SK-N-SH (cell line): ENCODE measurements at regions not wholly inside any gene's neighbourhood (a gene's known extent, or its start where the extent isn't known, plus 50 kb on each side); places are given as distances from the start of the nearest gene placed in this dataset.

Source experiments
- GABPA ChIP-seq: IDR thresholded peaks from 2 replicates; pipeline ENCODE4 v1.4.0; 2012; ENCODE audit warnings: low read depth, mild to moderate bottlenecking
- TEAD4 ChIP-seq: IDR thresholded peaks from 2 replicates; pipeline ENCODE4 v1.4.0; 2012; ENCODE audit warnings: mild to moderate bottlenecking, borderline replicate concordance; ENCODE audit not compliant: insufficient read depth

GRCh38 chr5:52173133-52173532, 614.6 kb upstream of the ITGA1 start:
- no peak for TF ChIP-seq TEAD4
- TF ChIP-seq GABPA: no peak
